MG63 (cell line): ENCODE measurements at regions not wholly inside any gene's neighbourhood (a gene's known extent, or its start where the extent isn't known, plus 50 kb on each side); places are given as distances from the start of the nearest gene placed in this dataset.

ENCODE experiments used
- DNase-seq: peaks from one replicate; pipeline ENCODE4 v3.0.0-alpha.2; 2020
- H3K27me3 ChIP-seq: fragments of 250-450 bp; sonication (Bioruptor Pico); 2 replicates; pipeline ENCODE4 v1.5.1; 2020; ENCODE audit warnings: mild to moderate bottlenecking, moderate library complexity
- H3K36me3 ChIP-seq: fragments of 250-450 bp; sonication (Bioruptor Pico); 2 replicates; pipeline ENCODE4 v1.5.1; 2020; ENCODE audit warnings: mild to moderate bottlenecking, moderate library complexity
- H3K4me3 ChIP-seq: fragments of 250-450 bp; sonication (Bioruptor Pico); 2 replicates; pipeline ENCODE4 v1.5.1; 2020; ENCODE audit warnings: mild to moderate bottlenecking, moderate library complexity
- H3K9me3 ChIP-seq: fragments of 250-450 bp; sonication (Bioruptor Pico); 2 replicates; pipeline ENCODE4 v1.5.1; 2020; ENCODE audit warnings: mild to moderate bottlenecking, moderate library complexity

DNA sequence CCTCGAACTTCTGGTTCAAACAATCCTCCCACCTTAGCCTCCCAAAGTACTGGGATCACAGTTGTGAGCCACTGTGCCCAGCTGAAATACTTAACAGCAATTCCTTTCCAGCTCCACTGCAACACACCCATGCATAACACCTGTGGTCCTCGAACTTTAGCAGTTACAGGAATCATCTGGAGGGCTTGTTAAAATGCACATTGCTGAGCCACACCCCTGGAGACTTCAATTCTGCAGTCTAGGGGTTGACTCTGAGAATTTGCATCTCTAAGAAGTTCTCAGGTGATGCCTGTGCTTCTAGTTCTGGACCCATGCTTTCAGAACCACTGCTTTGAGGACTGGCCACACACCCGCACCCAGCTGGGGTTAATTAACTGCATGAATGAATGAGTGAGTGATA lies 53.1 kb upstream of the UBL3 start:
- H3K27me3 ChIP-seq, result no peaks in the 10 kb centered on the region; the same call in 1 of the 2 replicates
- no peak overlapping the region for H3K4me3 ChIP-seq
- peaks cover 6% of the 10 kb centered on the region; the same call in 1 of the 2 replicates for H3K9me3 ChIP-seq
- DNase-seq, result no peak
- no peaks in the 10 kb centered on the region for H3K36me3 ChIP-seq

DNA sequence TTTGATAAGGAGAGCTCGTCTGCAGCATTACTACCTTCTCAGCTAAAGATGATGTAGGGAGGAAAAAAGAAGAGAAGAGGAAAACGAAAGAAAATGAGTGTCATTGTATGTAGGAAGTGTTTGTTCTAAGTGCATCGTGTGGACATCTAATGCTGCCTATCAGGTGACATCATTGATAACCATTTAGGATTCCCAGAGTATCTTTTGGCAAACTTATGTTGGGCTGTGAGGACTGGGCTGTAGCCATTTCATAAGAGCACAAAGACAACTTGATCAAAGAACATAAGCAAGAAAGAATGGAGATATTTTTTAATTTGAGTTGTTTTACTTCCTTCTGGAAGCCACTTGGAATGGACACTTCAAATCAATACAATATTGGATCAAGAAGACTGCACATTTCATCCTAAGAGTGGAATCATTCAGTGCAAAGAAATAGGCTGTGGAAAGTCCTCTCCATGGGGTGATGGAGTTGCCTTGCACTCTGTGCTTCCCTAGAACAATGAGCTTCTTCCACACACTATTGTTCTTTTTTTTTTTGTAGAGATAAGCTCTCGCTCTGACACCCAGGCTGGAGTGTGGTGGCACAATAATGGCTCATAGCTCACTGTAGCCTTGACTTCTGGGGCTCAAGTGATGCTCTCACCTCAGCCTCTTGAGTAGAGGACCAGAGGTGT lies 52.4 kb upstream of the UBL3 start:
- Histone ChIP-seq H3K4me3 (no peak overlapping the region), H3K9me3 (peaks cover 6% of the 10 kb centered on the region; the same call in 1 of the 2 replicates), H3K36me3 (no peaks in the 10 kb centered on the region), H3K27me3 (no peaks in the 10 kb centered on the region; the same call in 1 of the 2 replicates)
- no peak for DNase-seq

DNA sequence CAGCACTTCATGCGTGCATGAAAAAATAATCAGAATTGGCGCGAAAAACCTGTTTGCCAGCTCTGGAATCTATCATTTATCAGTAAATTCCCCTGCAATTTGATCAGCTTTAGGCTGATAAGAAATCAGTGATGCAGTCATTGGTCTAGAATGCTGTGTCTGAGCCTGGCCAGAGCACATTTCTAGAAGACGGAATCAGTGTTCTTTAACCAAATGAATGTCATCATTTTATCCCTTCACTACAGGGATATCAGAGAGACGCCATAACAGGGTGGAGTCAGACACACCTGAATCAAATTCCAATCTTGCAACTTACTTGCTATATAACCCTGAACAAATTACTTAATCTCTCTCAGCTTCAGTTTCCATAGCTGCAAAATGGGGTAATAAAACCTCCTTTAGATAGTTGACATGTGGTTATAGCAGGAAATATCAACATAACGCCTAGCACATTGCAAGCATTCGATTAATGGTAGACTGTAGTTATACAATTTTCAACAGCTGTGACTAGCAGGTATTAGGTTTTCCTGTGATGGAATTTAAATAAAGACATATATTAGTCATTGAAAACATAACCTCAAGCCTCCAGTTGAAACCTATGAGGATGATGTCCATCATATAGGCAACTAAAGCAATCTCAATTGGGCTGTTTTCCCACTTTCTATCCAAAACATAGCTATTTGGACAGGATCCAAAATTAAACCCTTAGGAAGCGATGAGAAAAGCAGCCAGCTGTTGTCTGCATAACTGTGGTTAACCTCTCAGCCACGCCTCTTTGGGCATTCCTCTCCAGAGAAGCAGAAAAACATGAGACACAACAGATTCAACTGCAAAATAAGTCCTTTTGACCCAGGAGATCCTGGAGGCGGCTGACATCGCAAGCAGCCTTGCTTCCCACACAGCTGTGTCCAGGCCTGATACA lies 51.6 kb upstream of the UBL3 start:
- DNase-seq, result peak; percentile 71
- Histone ChIP-seq H3K36me3 (no peaks in the 10 kb centered on the region), H3K9me3 (peaks cover 6% of the 10 kb centered on the region; the same call in 1 of the 2 replicates), H3K4me3 (no peak overlapping the region), H3K27me3 (no peaks in the 10 kb centered on the region; the same call in 1 of the 2 replicates)
